DOHH2 (cell line): ENCODE measurements at regions not wholly inside any gene's neighbourhood (a gene's known extent, or its start where the extent isn't known, plus 50 kb on each side); places are given as distances from the start of the nearest gene placed in this dataset.

Experiments used
- EZH2phosphoT487 ChIP-seq: fragments of 200-600 bp; sonication (generic); IDR thresholded peaks from 2 replicates; pipeline ENCODE4 v1.6.1; 2017; ENCODE audit warnings: borderline replicate concordance, mild to moderate bottlenecking, antibody characterized with exemption, low read length, moderate library complexity, mixed read lengths
- TF ChIP-seq, protein P1 (sequence below): fragments of 200-600 bp; sonication (generic); IDR thresholded peaks from one replicate; pipeline ENCODE4 v1.5.1; 2014; ENCODE audit warnings: antibody characterized with exemption, mild to moderate bottlenecking, low read depth, low read length; ENCODE audit not compliant: poor library complexity, severe bottlenecking

DNA sequence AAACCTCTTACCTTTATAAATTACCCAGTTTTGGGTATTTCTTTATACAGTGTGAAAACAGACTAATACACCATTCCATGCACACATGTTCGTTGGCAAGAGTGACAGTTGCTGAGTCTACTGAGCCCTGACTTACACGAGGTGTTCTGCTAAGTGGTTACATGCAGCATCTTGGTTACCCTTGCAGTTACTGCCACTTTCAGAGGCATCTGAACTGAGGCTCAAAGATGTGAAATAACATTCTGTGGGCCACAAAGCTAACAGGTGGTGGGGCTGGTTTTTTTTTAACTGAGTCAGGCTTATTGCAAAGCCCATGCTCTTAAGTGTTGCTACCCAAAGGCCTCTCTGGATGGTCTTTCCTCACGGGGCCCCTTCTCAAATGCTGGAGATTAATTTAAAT is 54.4 kb upstream of the GTSF1L start:
- TF ChIP-seq, protein P1, sequence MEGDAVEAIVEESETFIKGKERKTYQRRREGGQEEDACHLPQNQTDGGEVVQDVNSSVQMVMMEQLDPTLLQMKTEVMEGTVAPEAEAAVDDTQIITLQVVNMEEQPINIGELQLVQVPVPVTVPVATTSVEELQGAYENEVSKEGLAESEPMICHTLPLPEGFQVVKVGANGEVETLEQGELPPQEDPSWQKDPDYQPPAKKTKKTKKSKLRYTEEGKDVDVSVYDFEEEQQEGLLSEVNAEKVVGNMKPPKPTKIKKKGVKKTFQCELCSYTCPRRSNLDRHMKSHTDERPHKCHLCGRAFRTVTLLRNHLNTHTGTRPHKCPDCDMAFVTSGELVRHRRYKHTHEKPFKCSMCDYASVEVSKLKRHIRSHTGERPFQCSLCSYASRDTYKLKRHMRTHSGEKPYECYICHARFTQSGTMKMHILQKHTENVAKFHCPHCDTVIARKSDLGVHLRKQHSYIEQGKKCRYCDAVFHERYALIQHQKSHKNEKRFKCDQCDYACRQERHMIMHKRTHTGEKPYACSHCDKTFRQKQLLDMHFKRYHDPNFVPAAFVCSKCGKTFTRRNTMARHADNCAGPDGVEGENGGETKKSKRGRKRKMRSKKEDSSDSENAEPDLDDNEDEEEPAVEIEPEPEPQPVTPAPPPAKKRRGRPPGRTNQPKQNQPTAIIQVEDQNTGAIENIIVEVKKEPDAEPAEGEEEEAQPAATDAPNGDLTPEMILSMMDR, result no peak
- no peak for TF ChIP-seq EZH2phosphoT487
